DOHH2 (cell line): ENCODE measurements at regions not wholly inside any gene's neighbourhood (a gene's known extent, or its start where the extent isn't known, plus 50 kb on each side); places are given as distances from the start of the nearest gene placed in this dataset.

ENCODE experiments used
- H3F3A ChIP-seq: fragments of 200-600 bp; sonication (generic), shearing (Covaris generic); 2 replicates; pipeline ENCODE4 v1.6.0; 2016; ENCODE audit warnings: antibody characterized with exemption, mild to moderate bottlenecking; ENCODE audit not compliant: control insufficient read depth, insufficient read depth
- H3K27ac ChIP-seq: fragments of 200-600 bp; sonication (generic); 2 replicates; pipeline ENCODE4 v1.5.1; 2014; ENCODE audit warnings: low read depth, mild to moderate bottlenecking, low read length, moderate library complexity
- H3K27me3 ChIP-seq: fragments of 200-600 bp; sonication (generic); 2 replicates; pipeline ENCODE4 v1.6.1; 2014; ENCODE audit warnings: mild to moderate bottlenecking, low read length, mixed read lengths; ENCODE audit not compliant: control insufficient read depth
- H3K36me3 ChIP-seq: fragments of 200-600 bp; sonication (generic); 2 replicates; pipeline ENCODE4 v1.6.1; 2014; ENCODE audit warnings: mild to moderate bottlenecking, low read length, moderate library complexity, mixed read lengths; ENCODE audit not compliant: control insufficient read depth
- H3K4me1 ChIP-seq: fragments of 200-600 bp; sonication (generic); 2 replicates; pipeline ENCODE4 v1.6.1; 2014; ENCODE audit warnings: mild to moderate bottlenecking, low read length, mixed read lengths; ENCODE audit not compliant: control insufficient read depth
- H3K4me2 ChIP-seq: fragments of 200-600 bp; sonication (generic); 2 replicates; pipeline ENCODE4 v1.6.0; 2014; ENCODE audit warnings: mild to moderate bottlenecking, low read length, moderate library complexity
- H3K4me3 ChIP-seq: fragments of 200-600 bp; sonication (generic); 2 replicates; pipeline ENCODE4 v1.5.1; 2014; ENCODE audit warnings: mild to moderate bottlenecking, low read length, mixed read lengths
- H3K79me2 ChIP-seq: fragments of 200-600 bp; sonication (generic); 2 replicates; pipeline ENCODE4 v1.6.1; 2014; ENCODE audit warnings: mild to moderate bottlenecking, low read length, mixed read lengths; ENCODE audit not compliant: control insufficient read depth
- H3K9me2 ChIP-seq: fragments of 200-600 bp; sonication (generic); replicated peaks from 2 replicates; pipeline ENCODE4 v1.6.1; 2014; ENCODE audit warnings: mild to moderate bottlenecking, low read length, mixed read lengths; ENCODE audit not compliant: control insufficient read depth
- H3K9me3 ChIP-seq: fragments of 200-600 bp; sonication (generic); 2 replicates; pipeline ENCODE4 v1.6.1; 2014; ENCODE audit warnings: antibody characterized with exemption, low read length, mixed read lengths; ENCODE audit not compliant: control insufficient read depth, insufficient read depth
- H4K20me1 ChIP-seq: fragments of 200-600 bp; sonication (generic); 2 replicates; pipeline ENCODE4 v1.6.0; 2014; ENCODE audit warnings: low read depth, mild to moderate bottlenecking, antibody characterized with exemption, low read length, moderate library complexity; ENCODE audit not compliant: control insufficient read depth, insufficient read depth
- CTCF ChIP-seq: fragments of 200-600 bp; sonication (generic); IDR thresholded peaks from one replicate; pipeline ENCODE4 v1.5.1; 2014; ENCODE audit warnings: antibody characterized with exemption, mild to moderate bottlenecking, low read depth, low read length; ENCODE audit not compliant: poor library complexity, severe bottlenecking
- EZH2phosphoT487 ChIP-seq: fragments of 200-600 bp; sonication (generic); IDR thresholded peaks from 2 replicates; pipeline ENCODE4 v1.6.1; 2017; ENCODE audit warnings: borderline replicate concordance, mild to moderate bottlenecking, antibody characterized with exemption, low read length, moderate library complexity, mixed read lengths

GRCh38 chr7:116361767-116362166 lies 137.8 kb upstream of the CAV2 start:
- TF ChIP-seq CTCF: no peak
- TF ChIP-seq EZH2phosphoT487: no peak
- Histone ChIP-seq H3K36me3 (no peaks in the 10 kb centered on the region), H4K20me1 (no peaks in the 10 kb centered on the region), H3K79me2 (no peaks in the 10 kb centered on the region), H3K9me2 (no peaks in the 10 kb centered on the region), H3K4me2 (no peak overlapping the region), H3K4me1 (no peaks in the 10 kb centered on the region), H3K9me3 (no peaks in the 10 kb centered on the region), H3F3A (no peaks in the 10 kb centered on the region), H3K27ac (no peak overlapping the region), H3K27me3 (peaks cover 2% of the 10 kb centered on the region; the same call in 1 of the 2 replicates), H3K4me3 (no peak overlapping the region)

DNA sequence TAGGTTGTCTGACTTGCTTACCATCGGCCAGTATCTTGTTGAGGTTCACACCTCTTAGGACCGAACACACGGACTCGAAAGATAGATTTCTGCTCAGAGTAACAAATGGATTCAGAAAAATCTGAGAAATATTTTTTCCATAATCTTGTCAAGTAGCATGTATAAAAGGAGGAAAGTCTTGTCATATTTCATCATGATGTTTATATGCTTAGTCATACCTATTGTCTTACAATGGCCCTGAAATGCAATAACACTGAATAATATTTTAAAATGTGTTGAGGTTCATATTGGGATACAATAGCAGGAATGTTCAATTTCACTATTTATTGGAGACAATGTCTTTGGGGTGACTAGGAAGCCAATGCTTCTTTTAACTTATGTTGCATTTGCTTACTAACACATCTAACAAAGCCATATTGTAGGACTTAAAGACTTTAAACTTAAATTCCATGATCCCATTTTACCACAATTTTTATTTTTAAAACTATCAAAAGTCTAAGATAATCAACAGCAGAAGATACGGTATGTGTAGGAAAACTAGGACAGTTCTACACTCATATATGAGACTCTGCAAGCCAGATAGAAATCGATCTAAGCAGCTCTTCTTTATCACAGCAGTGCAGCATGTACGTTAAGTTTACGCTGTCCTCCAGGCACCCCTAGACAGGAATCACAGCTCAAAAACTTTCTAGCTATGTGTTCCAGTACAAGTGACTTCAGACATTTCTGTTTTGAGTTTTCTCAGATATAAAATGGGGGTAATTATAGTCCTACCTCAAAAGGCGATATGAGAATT lies 135.7 kb upstream of the CAV2 start:
- peaks cover 2% of the 10 kb centered on the region; the same call in 1 of the 2 replicates for H3K27me3 ChIP-seq
- no peak overlapping the region for H3K4me3 ChIP-seq
- no peak overlapping the region for H3K4me2 ChIP-seq
- H4K20me1 ChIP-seq: no peaks in the 10 kb centered on the region
- TF ChIP-seq EZH2phosphoT487 (no peak), CTCF (no peak)
- H3K9me2 ChIP-seq: no peaks in the 10 kb centered on the region
- H3K27ac ChIP-seq: no peak overlapping the region
- H3K4me1 ChIP-seq: no peaks in the 10 kb centered on the region
- no peaks in the 10 kb centered on the region for H3K79me2 ChIP-seq
- no peaks in the 10 kb centered on the region for H3K36me3 ChIP-seq
- no peaks in the 10 kb centered on the region for H3F3A ChIP-seq
- H3K9me3 ChIP-seq: no peaks in the 10 kb centered on the region

DNA sequence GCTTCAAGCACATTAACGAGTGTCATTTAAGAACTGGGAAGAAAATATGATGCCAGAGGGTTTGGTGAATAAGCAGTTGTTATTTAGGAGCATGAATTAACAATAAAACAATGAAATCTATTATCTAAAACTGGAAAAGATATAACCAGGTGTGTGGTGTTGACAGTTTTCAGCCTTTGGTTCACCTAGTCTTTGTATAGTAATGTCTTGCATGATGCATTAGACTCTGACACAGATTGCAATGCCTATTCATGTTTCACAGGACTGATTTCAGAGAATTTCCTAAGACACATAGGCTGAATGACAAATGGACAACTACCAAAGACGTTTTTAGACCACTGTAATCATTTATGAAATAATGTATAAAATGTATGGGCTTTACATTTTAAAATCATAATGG lies 135.1 kb upstream of the CAV2 start:
- no peaks in the 10 kb centered on the region for H3K9me2 ChIP-seq
- no peaks in the 10 kb centered on the region for H3K36me3 ChIP-seq
- no peaks in the 10 kb centered on the region for H3F3A ChIP-seq
- no peaks in the 10 kb centered on the region for H3K4me1 ChIP-seq
- no peaks in the 10 kb centered on the region for H4K20me1 ChIP-seq
- no peak overlapping the region for H3K4me3 ChIP-seq
- no peak overlapping the region for H3K4me2 ChIP-seq
- H3K9me3 ChIP-seq: no peaks in the 10 kb centered on the region
- TF ChIP-seq CTCF: no peak
- no peak for TF ChIP-seq EZH2phosphoT487
- peaks cover 2% of the 10 kb centered on the region; the same call in 1 of the 2 replicates for H3K27me3 ChIP-seq
- no peaks in the 10 kb centered on the region for H3K79me2 ChIP-seq
- no peak overlapping the region for H3K27ac ChIP-seq
